ENCODE measurements at regions not wholly inside any gene's neighbourhood (a gene's known extent, or its start where the extent isn't known, plus 50 kb on each side); places are given as distances from the start of the nearest gene placed in this dataset.

DNA sequence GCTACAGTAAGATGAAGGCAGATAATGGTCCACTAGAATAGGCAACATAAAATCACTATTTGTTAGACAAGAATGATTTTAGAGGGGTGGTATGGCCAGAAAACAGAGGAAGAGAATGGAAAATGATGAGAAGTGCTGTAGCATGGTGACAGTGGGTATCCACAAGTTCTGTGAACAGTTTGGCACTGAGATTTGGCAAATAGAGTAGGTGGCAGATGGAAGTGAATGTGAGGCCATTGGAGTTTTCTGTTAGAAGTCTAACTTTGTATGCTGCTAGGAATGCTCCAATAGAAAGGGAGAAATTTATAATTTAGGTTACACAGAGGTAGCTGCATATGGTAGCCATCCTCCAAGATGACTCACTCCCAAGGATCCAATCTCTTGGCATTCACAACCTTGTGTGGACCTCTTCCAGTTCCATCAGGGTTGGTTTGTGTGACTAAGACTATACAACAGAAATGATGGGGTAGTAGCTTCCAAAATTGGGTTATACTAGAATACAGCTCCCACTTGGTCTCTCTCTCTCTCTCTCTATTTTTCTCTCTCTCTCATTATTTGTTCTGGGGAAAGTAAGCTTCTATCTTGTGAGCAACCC is 646.9 kb upstream of the ZNF608 start:
- no peaks in the 10 kb centered on the region for H3K27me3 ChIP-seq
- TF ChIP-seq, protein P1, sequence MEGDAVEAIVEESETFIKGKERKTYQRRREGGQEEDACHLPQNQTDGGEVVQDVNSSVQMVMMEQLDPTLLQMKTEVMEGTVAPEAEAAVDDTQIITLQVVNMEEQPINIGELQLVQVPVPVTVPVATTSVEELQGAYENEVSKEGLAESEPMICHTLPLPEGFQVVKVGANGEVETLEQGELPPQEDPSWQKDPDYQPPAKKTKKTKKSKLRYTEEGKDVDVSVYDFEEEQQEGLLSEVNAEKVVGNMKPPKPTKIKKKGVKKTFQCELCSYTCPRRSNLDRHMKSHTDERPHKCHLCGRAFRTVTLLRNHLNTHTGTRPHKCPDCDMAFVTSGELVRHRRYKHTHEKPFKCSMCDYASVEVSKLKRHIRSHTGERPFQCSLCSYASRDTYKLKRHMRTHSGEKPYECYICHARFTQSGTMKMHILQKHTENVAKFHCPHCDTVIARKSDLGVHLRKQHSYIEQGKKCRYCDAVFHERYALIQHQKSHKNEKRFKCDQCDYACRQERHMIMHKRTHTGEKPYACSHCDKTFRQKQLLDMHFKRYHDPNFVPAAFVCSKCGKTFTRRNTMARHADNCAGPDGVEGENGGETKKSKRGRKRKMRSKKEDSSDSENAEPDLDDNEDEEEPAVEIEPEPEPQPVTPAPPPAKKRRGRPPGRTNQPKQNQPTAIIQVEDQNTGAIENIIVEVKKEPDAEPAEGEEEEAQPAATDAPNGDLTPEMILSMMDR (IDR thresholded peaks at IDR 0.05): no peak
- TF ChIP-seq POLR2A (IDR thresholded peaks at IDR 0.05): no peak
- H3K4me3 ChIP-seq (replicated peaks in 1 of 3): no peak overlapping the region
- intact Hi-C loops (cut with DNase I): no loop called here
- no peak overlapping the region for H3K27ac ChIP-seq
- no peak for DNase-seq
- no peaks in the 10 kb centered on the region for H3K36me3 ChIP-seq
- H3K4me1 ChIP-seq: no peaks in the 10 kb centered on the region
- H3K9me3 ChIP-seq: no peaks in the 10 kb centered on the region

DNA sequence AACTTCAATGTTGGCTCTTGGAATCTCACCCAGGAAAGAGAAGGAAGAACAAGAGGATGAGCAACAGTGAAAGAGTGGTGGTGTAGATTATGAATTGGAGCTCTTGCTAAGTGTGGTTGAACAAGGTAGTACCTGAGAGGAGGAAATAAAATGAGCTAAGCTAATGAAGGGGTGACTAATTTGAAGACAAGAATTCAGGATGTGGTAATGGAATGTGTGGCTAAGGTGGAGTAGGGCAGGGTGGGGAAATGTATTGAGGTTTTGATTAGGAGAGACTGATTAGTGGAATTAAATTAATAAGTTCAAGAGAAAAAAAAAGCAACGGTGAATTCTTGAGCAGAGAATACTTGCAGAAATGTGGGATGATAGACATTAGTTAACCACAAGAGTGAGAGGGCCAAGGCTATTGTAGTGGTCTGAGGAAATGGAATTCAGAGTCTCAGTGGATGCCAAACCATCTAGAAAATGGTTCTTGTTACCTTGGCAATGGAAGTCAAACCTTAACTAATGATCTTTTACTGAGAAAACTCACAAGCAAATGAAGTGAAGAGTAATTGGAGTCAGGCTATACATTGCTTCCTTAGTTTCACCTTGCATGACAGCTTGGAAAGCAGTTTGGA is 648.3 kb upstream of the ZNF608 start:
- WGBS, 2 donors: 84 to 86% methylated on average over 1 of the region's 1 CpG
- Histone ChIP-seq H3K27me3 (no peaks in the 10 kb centered on the region), H3K4me3 (replicated peaks in 1 of 3) (no peak overlapping the region), H3K9me3 (no peaks in the 10 kb centered on the region), H3K4me1 (no peaks in the 10 kb centered on the region), H3K27ac (no peak overlapping the region), H3K36me3 (no peaks in the 10 kb centered on the region)
- DNase-seq: no peak
- intact Hi-C loops (cut with DNase I): no loop called here
- TF ChIP-seq, protein P1 (IDR thresholded peaks at IDR 0.05): no peak
- TF ChIP-seq POLR2A (IDR thresholded peaks at IDR 0.05): no peak

- Histone ChIP-seq H3K4me3 (replicated peaks in 1 of 3) (no peak overlapping the region), H3K4me1 (no peaks in the 10 kb centered on the region), H3K36me3 (no peaks in the 10 kb centered on the region), H3K9me3 (no peaks in the 10 kb centered on the region), H3K27me3 (no peaks in the 10 kb centered on the region), H3K27ac (no peak overlapping the region)
- DNase-seq: no peak
- intact Hi-C loops (cut with DNase I): no loop called here
- 94 to 100% methylated on average over 1 of the region's 1 CpG for WGBS, 2 donors
- TF ChIP-seq, protein P1 (IDR thresholded peaks at IDR 0.05): no peak
- TF ChIP-seq POLR2A (IDR thresholded peaks at IDR 0.05): no peak
These were observed 650.0 kb upstream of the ZNF608 start for GRCh38 chr5:125396462-125396861.

- intact Hi-C loops (cut with DNase I): no loop called here
- TF ChIP-seq, protein P1 (IDR thresholded peaks at IDR 0.05): no peak
- TF ChIP-seq POLR2A (IDR thresholded peaks at IDR 0.05): no peak
- H3K27me3 ChIP-seq: no peaks in the 10 kb centered on the region
- H3K4me3 ChIP-seq (replicated peaks in 1 of 3): no peak overlapping the region
- H3K9me3 ChIP-seq: no peaks in the 10 kb centered on the region
- no peak for DNase-seq
- 91 to 93% methylated on average over 2 of the region's 2 CpGs for WGBS, 2 donors
- no peaks in the 10 kb centered on the region for H3K4me1 ChIP-seq
- no peaks in the 10 kb centered on the region for H3K36me3 ChIP-seq
- H3K27ac ChIP-seq: no peak overlapping the region
These were observed 652.0 kb upstream of the ZNF608 start for GRCh38 chr5:125398466-125398865.

GRCh38 chr5:125399885-125400284 is 653.4 kb upstream of the ZNF608 start:
- Histone ChIP-seq H3K9me3 (no peaks in the 10 kb centered on the region), H3K4me3 (replicated peaks in 1 of 3) (no peak overlapping the region), H3K4me1 (no peaks in the 10 kb centered on the region), H3K36me3 (no peaks in the 10 kb centered on the region), H3K27me3 (no peaks in the 10 kb centered on the region), H3K27ac (no peak overlapping the region)
- 94 to 97% methylated on average over 3 of the region's 3 CpGs for WGBS, 2 donors
- TF ChIP-seq, protein P1 (IDR thresholded peaks at IDR 0.05): no peak
- no peak for TF ChIP-seq POLR2A (IDR thresholded peaks at IDR 0.05)
- intact Hi-C loops (cut with DNase I): no loop called here
- no peak for DNase-seq
